Panc1 (cell line): ENCODE measurements at regions not wholly inside any gene's neighbourhood (a gene's known extent, or its start where the extent isn't known, plus 50 kb on each side); places are given as distances from the start of the nearest gene placed in this dataset.
"Not testable (repeated sequence)": the region's sequence is repeated elsewhere in the genome, so short reads cannot be mapped to it uniquely, and the experiment has no call there.

Source experiments
- CTCF ChIP-seq: fragments of 450-650 bp; IDR thresholded peaks from 2 replicates; pipeline ENCODE4 v1.5.1; 2017; ENCODE audit warnings: mild to moderate bottlenecking
- POLR2AphosphoS5 ChIP-seq: IDR thresholded peaks from 2 replicates; pipeline ENCODE4 v1.6.1; 2012; ENCODE audit warnings: mild to moderate bottlenecking, low read depth, low read length, moderate library complexity
- REST ChIP-seq, 2 experiments: IDR thresholded peaks; 2 replicates each; pipeline ENCODE4 v1.6.1; 2011 to 2012; ENCODE audit warnings: low read depth in 2 of 2, control low read depth in 1 of 2, low read length in 1 of 2, mild to moderate bottlenecking in 1 of 2, moderate library complexity in 1 of 2; ENCODE audit not compliant: insufficient read depth in 1 of 2
- SIN3A ChIP-seq: IDR thresholded peaks from 2 replicates; pipeline ENCODE4 v1.6.1; 2012; ENCODE audit warnings: low read depth, mild to moderate bottlenecking, low read length, moderate library complexity, borderline replicate concordance; ENCODE audit not compliant: insufficient read depth

GRCh38 chr5:56397796-56398195, 164.7 kb upstream of the ANKRD55 start:
- not testable (repeated sequence) for TF ChIP-seq CTCF; REST (IDR thresholded peaks at IDR 0.05; ENCODE audit: insufficient read depth in 1 of 2, low read depth in 2 of 2, low read length in 1 of 2); POLR2AphosphoS5; SIN3A
